Prostate gland (tissue), 2 donors: ENCODE measurements at regions not wholly inside any gene's neighbourhood (a gene's known extent, or its start where the extent isn't known, plus 50 kb on each side); places are given as distances from the start of the nearest gene placed in this dataset.

ENCODE experiments used
- CTCF ChIP-seq, 4 experiments: fragments of 200-600 bp in 2 of 4; fragments of 450-650 bp in 2 of 4; sonication (generic) in 2 of 4; IDR thresholded peaks; 1 replicate in 3 of 4; 2 replicates in 1 of 4; pipeline ENCODE4 v1.5.1; 2016 to 2019; ENCODE audit warnings: antibody characterized with exemption in 4 of 4, mild to moderate bottlenecking in 2 of 4, moderate library complexity in 2 of 4
- POLR2A ChIP-seq: fragments of 450-650 bp; IDR thresholded peaks from one replicate; pipeline ENCODE4 v1.6.1; 2016; ENCODE audit warnings: antibody characterized with exemption, mild to moderate bottlenecking
- POLR2AphosphoS5 ChIP-seq: sonication (generic); formaldehyde crosslinking; IDR thresholded peaks from one replicate; pipeline ENCODE4 v1.6.1; 2017; ENCODE audit warnings: antibody characterized with exemption

GRCh38 chr11:90753546-90753945 lies 530.7 kb upstream of the CHORDC1 start:
- TF ChIP-seq CTCF (IDR thresholded peaks at IDR 0.05) (no peak), POLR2AphosphoS5 (no peak), POLR2A (no peak)
